B cell (primary cell): ENCODE measurements at regions not wholly inside any gene's neighbourhood (a gene's known extent, or its start where the extent isn't known, plus 50 kb on each side); places are given as distances from the start of the nearest gene placed in this dataset.

ENCODE experiments used
- ATAC-seq: fragments of 200-7000 bp; cut with Tn5 transposase; one replicate; pipeline ENCODE4 v1.10.0; 2021; ENCODE audit warnings: low read depth, mild to moderate bottlenecking, moderate number of reproducible peaks, moderate library complexity
- CTCF ChIA-PET: fragments of 350-600 bp; sonication (Branson Sonifier 250); formaldehyde crosslinking; loops from one replicate; lab custom pipeline; 2021; ENCODE audit warnings: antibody characterized with exemption, inconsistent platforms; lab: Charles Lee
- POLR2A ChIA-PET: fragments of 350-600 bp; sonication (Branson Sonifier 250); formaldehyde crosslinking; loops from one replicate; lab custom pipeline; 2021; ENCODE audit warnings: antibody characterized with exemption; lab: Charles Lee
- DNase-seq: peaks from one replicate; pipeline ENCODE4 v3.0.0; 2013
- H2AFZ ChIP-seq: 2 replicates; pipeline ENCODE4 v1.6.1; 2012; ENCODE audit warnings: mild to moderate bottlenecking, low read depth, low read length; ENCODE audit not compliant: insufficient read depth, poor library complexity, severe bottlenecking
- H3K27ac ChIP-seq, 2 donors: 1 replicate in 1 of 2; 2 replicates in 1 of 2; pipeline ENCODE4 v1.5.1; 2012 to 2013; ENCODE audit warnings: low read length in 2 of 2, mild to moderate bottlenecking in 2 of 2, moderate library complexity in 1 of 2
- H3K27me3 ChIP-seq, 4 experiments: fragments of 200-600 bp in 1 of 4; sonication (generic) in 1 of 4; replicated peaks in 1 of 4; 1 replicate in 2 of 4; 2 replicates in 2 of 4; pipeline versions ENCODE4 v1.6.1 to v1.7.0; 2013 to 2016; ENCODE audit warnings: low read length in 3 of 4, mild to moderate bottlenecking in 2 of 4, mixed read lengths in 1 of 4, moderate library complexity in 1 of 4; ENCODE audit not compliant: insufficient read depth in 4 of 4, control insufficient read depth in 3 of 4; ENCODE audit errors: control extremely low read depth in 1 of 4
- H3K36me3 ChIP-seq, 2 experiments: replicated peaks in 1 of 2; 1 replicate in 1 of 2; 2 replicates in 1 of 2; pipeline versions ENCODE4 v1.6.1 to v1.7.1; 2013; ENCODE audit warnings: low read length in 1 of 2; ENCODE audit not compliant: insufficient read depth in 2 of 2, control insufficient read depth in 1 of 2; ENCODE audit errors: control extremely low read depth in 1 of 2, extremely low read depth in 1 of 2
- H3K4me1 ChIP-seq, 2 donors: fragments of 200-600 bp in 1 of 2; sonication (generic) in 1 of 2; 1 replicate in 1 of 2; 2 replicates in 1 of 2; pipeline versions ENCODE4 v1.5.1 to v1.6.1; 2013 to 2017; ENCODE audit warnings: low read length in 2 of 2; ENCODE audit not compliant: control insufficient read depth in 2 of 2, insufficient read depth in 2 of 2
- H3K4me2 ChIP-seq: replicated peaks from 2 replicates; pipeline ENCODE3; 2012; ENCODE audit warnings: mild to moderate bottlenecking, low read depth, low read length; ENCODE audit not compliant: poor library complexity, severe bottlenecking
- H3K4me3 ChIP-seq, 5 experiments: fragments of 200-600 bp in 1 of 5; sonication (generic) in 1 of 5; 1 replicate in 3 of 5; 2 replicates in 2 of 5; pipeline versions ENCODE4 v1.5.1 to v1.7.0; 2011 to 2016; ENCODE audit warnings: low read length in 4 of 5, mild to moderate bottlenecking in 4 of 5, low read depth in 2 of 5, control low read depth in 1 of 5, moderate library complexity in 1 of 5; ENCODE audit not compliant: insufficient read depth in 1 of 5; ENCODE audit errors: control extremely low read depth in 1 of 5, extremely low read depth in 1 of 5
- H3K79me2 ChIP-seq: fragments of 200-600 bp; sonication (generic); one replicate; pipeline ENCODE4 v1.6.0; 2016; ENCODE audit warnings: low read length; ENCODE audit not compliant: control insufficient read depth, insufficient read depth
- H3K9ac ChIP-seq: fragments of 200-600 bp; sonication (generic); 2 replicates; pipeline ENCODE4 v1.6.1; 2017; ENCODE audit warnings: mild to moderate bottlenecking, low read length, moderate library complexity
- H3K9me3 ChIP-seq, 3 donors: one replicate each; pipeline versions ENCODE4 v1.6.1 to v1.7.1; 2013; ENCODE audit warnings: low read length in 2 of 3; ENCODE audit not compliant: control insufficient read depth in 2 of 3, insufficient read depth in 1 of 3; ENCODE audit errors: control extremely low read depth in 1 of 3
- H4K20me1 ChIP-seq: 2 replicates; pipeline ENCODE4 v1.6.0; 2012; ENCODE audit warnings: mild to moderate bottlenecking, low read length; ENCODE audit not compliant: insufficient read depth, control insufficient read depth, poor library complexity, severe bottlenecking
- H3K27ac Mint-ChIP-seq: one replicate; pipeline ENCODE4 v1.8.0; 2021; ENCODE audit warnings: mixed read lengths
- H3K27me3 Mint-ChIP-seq: one replicate; pipeline ENCODE4 v1.8.0; 2021; ENCODE audit warnings: mixed read lengths
- H3K4me1 Mint-ChIP-seq: one replicate; pipeline ENCODE4 v1.8.0; 2021; ENCODE audit warnings: mixed read lengths
- H3K4me3 Mint-ChIP-seq: one replicate; pipeline ENCODE4 v1.8.0; 2021; ENCODE audit warnings: mixed read lengths
- H3K9me3 Mint-ChIP-seq: one replicate; pipeline ENCODE4 v1.8.0; 2022; ENCODE audit warnings: mixed read lengths; ENCODE audit not compliant: insufficient read depth
- CTCF ChIP-seq: fragments of 200-600 bp; IDR thresholded peaks from one replicate; pipeline ENCODE4 v1.8.0; 2022; ENCODE audit warnings: antibody characterized with exemption, mild to moderate bottlenecking
- EZH2 ChIP-seq: IDR thresholded peaks from 2 replicates; pipeline ENCODE4 v1.6.1; 2012; ENCODE audit warnings: borderline replicate concordance, low read depth, mild to moderate bottlenecking, moderate library complexity, low read length; ENCODE audit not compliant: insufficient read depth, poor library complexity, severe bottlenecking
- WGBS: methylation state at CpG from one replicate; pipeline ENCODE4 v1.1.5; 2013; ENCODE audit warnings: missing lambda C conversion rate; ENCODE audit not compliant: insufficient coverage; 5-methylcytosine and 5-hydroxymethylcytosine counted together
- intact Hi-C: fragments of 100-400 bp; cut with micrococcal nuclease; formaldehyde crosslinking; loops from one replicate; pipeline ENCODE4 v1.10.0; 2022

- Histone ChIP-seq H3K36me3 (no peaks in the 10 kb centered on the region), H2AFZ (no peak overlapping the region), H3K9me3 (no peaks in the 10 kb centered on the region), H3K27ac (no peak overlapping the region), H3K27me3 (no peaks in the 10 kb centered on the region), H3K4me2 (no peak overlapping the region), H4K20me1 (no peaks in the 10 kb centered on the region), H3K4me3 (no peak overlapping the region), H3K4me1 (no peaks in the 10 kb centered on the region), H3K79me2 (no peaks in the 10 kb centered on the region), H3K9ac (no peak overlapping the region)
- no peaks in the 10 kb centered on the region for H3K27me3 Mint-ChIP-seq
- no peak for ATAC-seq
- H3K27ac Mint-ChIP-seq, result no peak overlapping the region
- ChIA-PET POLR2A (no interaction called here), CTCF (no interaction called here)
- TF ChIP-seq CTCF, result no peak
- H3K9me3 Mint-ChIP-seq, result no peaks in the 10 kb centered on the region
- WGBS, result no CpG with 5 or more reads among the region's 2 CpGs
- H3K4me3 Mint-ChIP-seq, result no peak overlapping the region
- DNase-seq, result no peak
- H3K4me1 Mint-ChIP-seq, result no peaks in the 10 kb centered on the region
- intact Hi-C loops, result no loop called here
Observed at GRCh38 chr4:66649236-66649635, 896.1 kb downstream of the CENPC start.

- no peaks in the 10 kb centered on the region for H3K9me3 Mint-ChIP-seq
- CTCF ChIA-PET, result no interaction called here
- no peaks in the 10 kb centered on the region for H3K36me3 ChIP-seq
Observed at GRCh38 chr4:66647926-66648325, 897.4 kb downstream of the CENPC start.

More at GRCh38 chr4:66647926-66648325, 897.4 kb downstream of the CENPC start:
- no peaks in the 10 kb centered on the region for H3K4me1 Mint-ChIP-seq
- Histone ChIP-seq H3K9me3 (no peaks in the 10 kb centered on the region), H4K20me1 (no peaks in the 10 kb centered on the region), H3K4me3 (no peak overlapping the region), H3K9ac (no peak overlapping the region), H3K79me2 (no peaks in the 10 kb centered on the region), H3K27ac (no peak overlapping the region), H3K4me2 (no peak overlapping the region), H3K27me3 (no peaks in the 10 kb centered on the region), H2AFZ (no peak overlapping the region), H3K4me1 (no peaks in the 10 kb centered on the region)
- ATAC-seq (no peak), DNase-seq (no peak)
- intact Hi-C loops, result no loop called here
- no peak overlapping the region for H3K27ac Mint-ChIP-seq
- H3K27me3 Mint-ChIP-seq, result no peaks in the 10 kb centered on the region
- TF ChIP-seq EZH2 (no peak), CTCF (no peak)
- H3K4me3 Mint-ChIP-seq, result no peak overlapping the region
- POLR2A ChIA-PET, result no interaction called here
- WGBS, result no CpG with 5 or more reads among the region's 3 CpGs
